ENCODE measurements at regions not wholly inside any gene's neighbourhood (a gene's known extent, or its start where the extent isn't known, plus 50 kb on each side); places are given as distances from the start of the nearest gene placed in this dataset.
"Not testable (repeated sequence)": the region's sequence is repeated elsewhere in the genome, so short reads cannot be mapped to it uniquely, and the experiment has no call there.

- no peak for DNase-seq (ENCODE audit: low read depth in 2 of 2)
Observed at GRCh38 chr15:93360976-93361375, 272.0 kb upstream of the RGMA start.

GRCh38 chr15:93360318-93360717 lies 271.3 kb upstream of the RGMA start:
- DNase-seq (ENCODE audit: low read depth in 2 of 2): no peak

GRCh38 chr15:93359425-93360131 lies 270.6 kb upstream of the RGMA start:
- no peak for DNase-seq (ENCODE audit: low read depth in 2 of 2)

GRCh38 chr15:93359060-93359408 lies 270.0 kb upstream of the RGMA start:
- no peak for DNase-seq (ENCODE audit: low read depth in 2 of 2)

GRCh38 chr15:93358166-93359059 lies 269.4 kb upstream of the RGMA start:
- no peak for DNase-seq (ENCODE audit: low read depth in 2 of 2)

GRCh38 chr15:93348711-93349545 lies 259.9 kb upstream of the RGMA start:
- no peak for DNase-seq (ENCODE audit: low read depth in 2 of 2)

GRCh38 chr15:93347986-93348385 lies 259.0 kb upstream of the RGMA start:
- no peak for DNase-seq (ENCODE audit: low read depth in 2 of 2)

GRCh38 chr15:93345981-93346380 lies 257.0 kb upstream of the RGMA start:
- DNase-seq (ENCODE audit: low read depth in 2 of 2): no peak

- DNase-seq (ENCODE audit: low read depth in 2 of 2): not testable (repeated sequence)
Observed at GRCh38 chr15:93343402-93343801, 254.4 kb upstream of the RGMA start.

- no peak for DNase-seq (ENCODE audit: low read depth in 2 of 2)
Observed at GRCh38 chr15:93341164-93341563, 252.2 kb upstream of the RGMA start.

GRCh38 chr15:93340406-93340805 lies 251.4 kb upstream of the RGMA start:
- no peak for DNase-seq (ENCODE audit: low read depth in 2 of 2)

GRCh38 chr15:93333796-93334195 lies 244.8 kb upstream of the RGMA start:
- no peak for DNase-seq (ENCODE audit: low read depth in 2 of 2)

GRCh38 chr15:93333126-93333525 lies 244.1 kb upstream of the RGMA start:
- DNase-seq (ENCODE audit: low read depth in 2 of 2): not testable (repeated sequence)

GRCh38 chr15:93332168-93332553 lies 243.2 kb upstream of the RGMA start:
- no peak for DNase-seq (ENCODE audit: low read depth in 2 of 2)

- DNase-seq (ENCODE audit: low read depth in 2 of 2): no peak
Observed at GRCh38 chr15:93331545-93332167, 242.6 kb upstream of the RGMA start.

- no peak for DNase-seq (ENCODE audit: low read depth in 2 of 2)
Observed at GRCh38 chr15:93330912-93331544, 242.0 kb upstream of the RGMA start.

GRCh38 chr15:93327364-93327763 lies 238.4 kb upstream of the RGMA start:
- no peak for DNase-seq (ENCODE audit: low read depth in 2 of 2)

GRCh38 chr15:93324186-93324975 lies 235.4 kb upstream of the RGMA start:
- no peak for DNase-seq (ENCODE audit: low read depth in 2 of 2)

- no peak for DNase-seq (ENCODE audit: low read depth in 2 of 2)
Observed at GRCh38 chr15:93321881-93322282, 232.9 kb upstream of the RGMA start.

- DNase-seq (ENCODE audit: low read depth in 2 of 2): no peak
Observed at GRCh38 chr15:93319121-93319814, 230.3 kb upstream of the RGMA start.

Data from stimulated activated CD8-positive, alpha-beta memory T cell treated with anti-CD3 and anti-CD28 coated beads, Interleukin-15, amount 100 ng/mL, for 4 hours (primary cell).